Gastroesophageal sphincter (tissue), 3 donors: ENCODE measurements at regions not wholly inside any gene's neighbourhood (a gene's known extent, or its start where the extent isn't known, plus 50 kb on each side); places are given as distances from the start of the nearest gene placed in this dataset.

Experiments
- CTCF ChIP-seq, 4 experiments: fragments of 200-600 bp in 2 of 4; fragments of 450-650 bp in 2 of 4; sonication (generic) in 1 of 4; IDR thresholded peaks; one replicate each; pipeline ENCODE4 v1.5.1; 2017 to 2019; ENCODE audit warnings: antibody characterized with exemption in 4 of 4, mild to moderate bottlenecking in 2 of 4, moderate library complexity in 2 of 4
- POLR2A ChIP-seq, 2 donors: fragments of 450-650 bp; IDR thresholded peaks; one replicate each; pipeline ENCODE4 v1.6.1; 2017; ENCODE audit warnings: antibody characterized with exemption in 2 of 2, mild to moderate bottlenecking in 2 of 2, moderate library complexity in 1 of 2

- TF ChIP-seq CTCF (IDR thresholded peaks at IDR 0.05) (no peak), POLR2A (IDR thresholded peaks at IDR 0.05) (no peak)
These were observed 60.3 kb downstream of the PHLDA1 start for GRCh38 chr12:75971253-75971652.
